ENCODE measurements at regions not wholly inside any gene's neighbourhood (a gene's known extent, or its start where the extent isn't known, plus 50 kb on each side); places are given as distances from the start of the nearest gene placed in this dataset.

- Histone ChIP-seq H3K4me3 (no peak overlapping the region), H3K27me3 (no peaks in the 10 kb centered on the region), H3K36me3 (no peaks in the 10 kb centered on the region), H3K4me1 (no peaks in the 10 kb centered on the region), H3K27ac (no peak overlapping the region), H3K9me3 (no peaks in the 10 kb centered on the region)
- no peak for DNase-seq (ENCODE audit: low spot score in 2 of 2)
- intact Hi-C loops (cut with DNase I) = no loop called here
- TF ChIP-seq CTCF (IDR thresholded peaks at IDR 0.05) = no peak
These were observed 97.9 kb upstream of the C3orf80 start for GRCh38 chr3:160127308-160127707.

GRCh38 chr3:160128056-160128455, 97.2 kb upstream of the C3orf80 start:
- no peaks in the 10 kb centered on the region for H3K4me1 ChIP-seq
- DNase-seq (ENCODE audit: low spot score in 2 of 2) = no peak
- no peak overlapping the region for H3K4me3 ChIP-seq
- TF ChIP-seq CTCF (IDR thresholded peaks at IDR 0.05) = no peak
- H3K27ac ChIP-seq = no peak overlapping the region
- intact Hi-C loops (cut with DNase I) = no loop called here
- H3K36me3 ChIP-seq = no peaks in the 10 kb centered on the region
- no peaks in the 10 kb centered on the region for H3K27me3 ChIP-seq
- no peaks in the 10 kb centered on the region for H3K9me3 ChIP-seq

- Histone ChIP-seq H3K4me3 (no peak overlapping the region), H3K9me3 (no peaks in the 10 kb centered on the region), H3K27me3 (no peaks in the 10 kb centered on the region), H3K27ac (no peak overlapping the region), H3K4me1 (no peaks in the 10 kb centered on the region), H3K36me3 (no peaks in the 10 kb centered on the region)
- no peak for DNase-seq (ENCODE audit: low spot score in 2 of 2)
- no peak for TF ChIP-seq CTCF (IDR thresholded peaks at IDR 0.05)
- intact Hi-C loops (cut with DNase I) = no loop called here
These were observed 95.7 kb upstream of the C3orf80 start for GRCh38 chr3:160129459-160130061.

- Histone ChIP-seq H3K36me3 (no peaks in the 10 kb centered on the region), H3K9me3 (no peaks in the 10 kb centered on the region), H3K27me3 (no peaks in the 10 kb centered on the region), H3K4me3 (no peak overlapping the region), H3K4me1 (no peaks in the 10 kb centered on the region), H3K27ac (no peak overlapping the region)
- intact Hi-C loops (cut with DNase I) = no loop called here
- no peak for DNase-seq (ENCODE audit: low spot score in 2 of 2)
- no peak for TF ChIP-seq CTCF (IDR thresholded peaks at IDR 0.05)
These were observed 95.2 kb upstream of the C3orf80 start for GRCh38 chr3:160130071-160130470.

GRCh38 chr3:160130950-160131349, 94.3 kb upstream of the C3orf80 start:
- no peak overlapping the region for H3K27ac ChIP-seq
- H3K9me3 ChIP-seq = no peaks in the 10 kb centered on the region
- no peak overlapping the region for H3K4me3 ChIP-seq
- no peak for TF ChIP-seq CTCF (IDR thresholded peaks at IDR 0.05)
- no peaks in the 10 kb centered on the region for H3K36me3 ChIP-seq
- intact Hi-C loops (cut with DNase I) = no loop called here
- no peak for DNase-seq (ENCODE audit: low spot score in 2 of 2)
- no peaks in the 10 kb centered on the region for H3K4me1 ChIP-seq
- no peaks in the 10 kb centered on the region for H3K27me3 ChIP-seq

GRCh38 chr3:160132226-160132625, 93.0 kb upstream of the C3orf80 start:
- no peaks in the 10 kb centered on the region for H3K9me3 ChIP-seq
- intact Hi-C loops (cut with DNase I) = no loop called here
- H3K36me3 ChIP-seq = no peaks in the 10 kb centered on the region
- H3K27me3 ChIP-seq = no peaks in the 10 kb centered on the region
- H3K4me1 ChIP-seq = no peaks in the 10 kb centered on the region
- no peak for DNase-seq (ENCODE audit: low spot score in 2 of 2)
- TF ChIP-seq CTCF (IDR thresholded peaks at IDR 0.05) = no peak
- H3K27ac ChIP-seq = no peak overlapping the region
- H3K4me3 ChIP-seq = no peak overlapping the region

Data from ascending aorta (tissue), 2 donors.